HepG2 (cell line): ENCODE measurements at regions not wholly inside any gene's neighbourhood (a gene's known extent, or its start where the extent isn't known, plus 50 kb on each side); places are given as distances from the start of the nearest gene placed in this dataset.

ENCODE experiments used
- BRCA1 ChIP-seq: sonication (generic); formaldehyde crosslinking; IDR thresholded peaks from 2 replicates; pipeline ENCODE4 v1.4.0; 2020; ENCODE audit warnings: missing genetic modification reagents
- EZH2 ChIP-seq: conservative IDR thresholded peaks from 2 replicates; pipeline ENCODE4 v1.6.1; 2012; ENCODE audit warnings: mild to moderate bottlenecking, low read depth, low read length, moderate library complexity
- FOXO1 ChIP-seq: sonication (generic); formaldehyde crosslinking; IDR thresholded peaks from 2 replicates; pipeline ENCODE4 v1.4.0; 2020; ENCODE audit warnings: missing genetic modification reagents
- FUBP1 ChIP-seq: sonication (generic); formaldehyde crosslinking; IDR thresholded peaks from 2 replicates; pipeline ENCODE4 v1.5.1; 2020; ENCODE audit warnings: missing genetic modification reagents, mild to moderate bottlenecking, borderline replicate concordance
- MAFF ChIP-seq: IDR thresholded peaks from 2 replicates; pipeline ENCODE4 v1.6.1; 2011; ENCODE audit warnings: low read depth, low read length, improper control_type of control experiment
- MAZ ChIP-seq, 2 experiments: sonication (generic) in 1 of 2; formaldehyde crosslinking in 1 of 2; IDR thresholded peaks; 2 replicates each; pipeline versions ENCODE4 v1.5.0 to v1.6.1; 2012 to 2020; ENCODE audit warnings: low read depth in 2 of 2, mild to moderate bottlenecking in 2 of 2, borderline replicate concordance in 1 of 2, improper control_type of control experiment in 1 of 2, low read length in 1 of 2, missing genetic modification reagents in 1 of 2, moderate library complexity in 1 of 2
- PCBP1 ChIP-seq: fragments of 200-400 bp; formaldehyde crosslinking; IDR thresholded peaks from 2 replicates; pipeline ENCODE4 v1.6.1; 2017; ENCODE audit warnings: mild to moderate bottlenecking, low read depth, low read length, borderline replicate concordance
- PHB2 ChIP-seq: fragments of 450-650 bp; IDR thresholded peaks from 2 replicates; pipeline ENCODE4 v1.6.1; 2018; ENCODE audit not compliant: partially characterized antibody
- RXRA ChIP-seq: sonication (generic); formaldehyde crosslinking; IDR thresholded peaks from 2 replicates; pipeline ENCODE4 v1.5.1; 2020; ENCODE audit warnings: missing genetic modification reagents
- ZBTB34 ChIP-seq: sonication (generic); formaldehyde crosslinking; IDR thresholded peaks from 2 replicates; pipeline ENCODE4 v1.8.0; 2022; ENCODE audit warnings: mild to moderate bottlenecking, missing genetic modification reagents
- ZNF138 ChIP-seq: sonication (generic); formaldehyde crosslinking; IDR thresholded peaks from 2 replicates; pipeline ENCODE4 v1.5.0; 2020; ENCODE audit warnings: mild to moderate bottlenecking, low read depth, missing genetic modification reagents
- TF ChIP-seq, protein P1 (sequence below), 2 experiments: sonication (generic) in 1 of 2; formaldehyde crosslinking in 1 of 2; IDR thresholded peaks; 2 replicates each; pipeline versions ENCODE4 v1.4.0 to v1.6.1; 2016 to 2020; ENCODE audit warnings: borderline replicate concordance in 1 of 2, low read depth in 1 of 2, mild to moderate bottlenecking in 1 of 2, missing genetic modification reagents in 1 of 2
- TF ChIP-seq, protein P2 (sequence below): IDR thresholded peaks from 2 replicates; pipeline ENCODE4 v1.6.1; 2016; ENCODE audit warnings: mild to moderate bottlenecking
- TF ChIP-seq, protein P3 (sequence below): sonication (generic); formaldehyde crosslinking; IDR thresholded peaks from 2 replicates; pipeline ENCODE4 v1.8.1; 2023; ENCODE audit warnings: missing genetic modification reagents, inconsistent platforms, borderline replicate concordance

GRCh38 chr2:154963511-154963910 is 265.0 kb downstream of the KCNJ3 start:
- TF ChIP-seq, protein P1, sequence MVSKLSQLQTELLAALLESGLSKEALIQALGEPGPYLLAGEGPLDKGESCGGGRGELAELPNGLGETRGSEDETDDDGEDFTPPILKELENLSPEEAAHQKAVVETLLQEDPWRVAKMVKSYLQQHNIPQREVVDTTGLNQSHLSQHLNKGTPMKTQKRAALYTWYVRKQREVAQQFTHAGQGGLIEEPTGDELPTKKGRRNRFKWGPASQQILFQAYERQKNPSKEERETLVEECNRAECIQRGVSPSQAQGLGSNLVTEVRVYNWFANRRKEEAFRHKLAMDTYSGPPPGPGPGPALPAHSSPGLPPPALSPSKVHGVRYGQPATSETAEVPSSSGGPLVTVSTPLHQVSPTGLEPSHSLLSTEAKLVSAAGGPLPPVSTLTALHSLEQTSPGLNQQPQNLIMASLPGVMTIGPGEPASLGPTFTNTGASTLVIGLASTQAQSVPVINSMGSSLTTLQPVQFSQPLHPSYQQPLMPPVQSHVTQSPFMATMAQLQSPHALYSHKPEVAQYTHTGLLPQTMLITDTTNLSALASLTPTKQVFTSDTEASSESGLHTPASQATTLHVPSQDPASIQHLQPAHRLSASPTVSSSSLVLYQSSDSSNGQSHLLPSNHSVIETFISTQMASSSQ (IDR thresholded peaks at IDR 0.05; ENCODE audit: low read depth) = no peak
- TF ChIP-seq, protein P1 (CRISPR knock-in tag; IDR thresholded peaks at IDR 0.05; ENCODE audit: borderline replicate concordance) = no peak
- TF ChIP-seq PHB2 (no peak), EZH2 (no peak), MAZ (IDR thresholded peaks at IDR 0.05; ENCODE audit: borderline replicate concordance, low read depth, low read length) (no peak), MAZ (CRISPR knock-in tag; IDR thresholded peaks at IDR 0.05; ENCODE audit: low read depth) (no peak), PCBP1 (no peak), ZNF138 (CRISPR knock-in tag) (no peak), RXRA (CRISPR knock-in tag) (no peak), BRCA1 (CRISPR knock-in tag) (no peak), MAFF (no peak), FUBP1 (CRISPR knock-in tag) (no peak), ZBTB34 (CRISPR knock-in tag) (no peak), FOXO1 (CRISPR knock-in tag) (no peak)
- TF ChIP-seq, protein P2, sequence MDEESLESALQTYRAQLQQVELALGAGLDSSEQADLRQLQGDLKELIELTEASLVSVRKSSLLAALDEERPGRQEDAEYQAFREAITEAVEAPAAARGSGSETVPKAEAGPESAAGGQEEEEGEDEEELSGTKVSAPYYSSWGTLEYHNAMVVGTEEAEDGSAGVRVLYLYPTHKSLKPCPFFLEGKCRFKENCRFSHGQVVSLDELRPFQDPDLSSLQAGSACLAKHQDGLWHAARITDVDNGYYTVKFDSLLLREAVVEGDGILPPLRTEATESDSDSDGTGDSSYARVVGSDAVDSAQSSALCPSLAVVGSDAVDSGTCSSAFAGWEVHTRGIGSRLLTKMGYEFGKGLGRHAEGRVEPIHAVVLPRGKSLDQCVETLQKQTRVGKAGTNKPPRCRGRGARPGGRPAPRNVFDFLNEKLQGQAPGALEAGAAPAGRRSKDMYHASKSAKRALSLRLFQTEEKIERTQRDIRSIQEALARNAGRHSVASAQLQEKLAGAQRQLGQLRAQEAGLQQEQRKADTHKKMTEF (CRISPR knock-in tag) = no peak
- TF ChIP-seq, protein P3, sequence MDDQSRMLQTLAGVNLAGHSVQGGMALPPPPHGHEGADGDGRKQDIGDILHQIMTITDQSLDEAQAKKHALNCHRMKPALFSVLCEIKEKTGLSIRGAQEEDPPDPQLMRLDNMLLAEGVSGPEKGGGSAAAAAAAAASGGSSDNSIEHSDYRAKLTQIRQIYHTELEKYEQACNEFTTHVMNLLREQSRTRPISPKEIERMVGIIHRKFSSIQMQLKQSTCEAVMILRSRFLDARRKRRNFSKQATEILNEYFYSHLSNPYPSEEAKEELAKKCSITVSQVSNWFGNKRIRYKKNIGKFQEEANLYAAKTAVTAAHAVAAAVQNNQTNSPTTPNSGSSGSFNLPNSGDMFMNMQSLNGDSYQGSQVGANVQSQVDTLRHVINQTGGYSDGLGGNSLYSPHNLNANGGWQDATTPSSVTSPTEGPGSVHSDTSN = no peak
